Body of pancreas (tissue), 4 donors: ENCODE measurements at regions not wholly inside any gene's neighbourhood (a gene's known extent, or its start where the extent isn't known, plus 50 kb on each side); places are given as distances from the start of the nearest gene placed in this dataset.

Source experiments
- POLR2A ChIP-seq, 3 donors: fragments of 450-650 bp; IDR thresholded peaks; one replicate each; pipeline ENCODE4 v1.6.1; 2016; ENCODE audit warnings: antibody characterized with exemption in 3 of 3, mild to moderate bottlenecking in 2 of 3
- TF ChIP-seq, protein P1 (sequence below), 7 experiments: fragments of 450-650 bp in 4 of 7; fragments of 200-600 bp in 3 of 7; sonication (generic) in 3 of 7; IDR thresholded peaks; one replicate each; pipeline ENCODE4 v1.5.1; 2016 to 2019; ENCODE audit warnings: antibody characterized with exemption in 7 of 7

- TF ChIP-seq, protein P1, sequence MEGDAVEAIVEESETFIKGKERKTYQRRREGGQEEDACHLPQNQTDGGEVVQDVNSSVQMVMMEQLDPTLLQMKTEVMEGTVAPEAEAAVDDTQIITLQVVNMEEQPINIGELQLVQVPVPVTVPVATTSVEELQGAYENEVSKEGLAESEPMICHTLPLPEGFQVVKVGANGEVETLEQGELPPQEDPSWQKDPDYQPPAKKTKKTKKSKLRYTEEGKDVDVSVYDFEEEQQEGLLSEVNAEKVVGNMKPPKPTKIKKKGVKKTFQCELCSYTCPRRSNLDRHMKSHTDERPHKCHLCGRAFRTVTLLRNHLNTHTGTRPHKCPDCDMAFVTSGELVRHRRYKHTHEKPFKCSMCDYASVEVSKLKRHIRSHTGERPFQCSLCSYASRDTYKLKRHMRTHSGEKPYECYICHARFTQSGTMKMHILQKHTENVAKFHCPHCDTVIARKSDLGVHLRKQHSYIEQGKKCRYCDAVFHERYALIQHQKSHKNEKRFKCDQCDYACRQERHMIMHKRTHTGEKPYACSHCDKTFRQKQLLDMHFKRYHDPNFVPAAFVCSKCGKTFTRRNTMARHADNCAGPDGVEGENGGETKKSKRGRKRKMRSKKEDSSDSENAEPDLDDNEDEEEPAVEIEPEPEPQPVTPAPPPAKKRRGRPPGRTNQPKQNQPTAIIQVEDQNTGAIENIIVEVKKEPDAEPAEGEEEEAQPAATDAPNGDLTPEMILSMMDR (IDR thresholded peaks at IDR 0.05), result no peak
- TF ChIP-seq POLR2A (IDR thresholded peaks at IDR 0.05), result no peak
Measured at GRCh38 chr13:95444006-95444730, 108.4 kb upstream of the CLDN10 start.
